ENCODE measurements at regions not wholly inside any gene's neighbourhood (a gene's known extent, or its start where the extent isn't known, plus 50 kb on each side); places are given as distances from the start of the nearest gene placed in this dataset.

DNA sequence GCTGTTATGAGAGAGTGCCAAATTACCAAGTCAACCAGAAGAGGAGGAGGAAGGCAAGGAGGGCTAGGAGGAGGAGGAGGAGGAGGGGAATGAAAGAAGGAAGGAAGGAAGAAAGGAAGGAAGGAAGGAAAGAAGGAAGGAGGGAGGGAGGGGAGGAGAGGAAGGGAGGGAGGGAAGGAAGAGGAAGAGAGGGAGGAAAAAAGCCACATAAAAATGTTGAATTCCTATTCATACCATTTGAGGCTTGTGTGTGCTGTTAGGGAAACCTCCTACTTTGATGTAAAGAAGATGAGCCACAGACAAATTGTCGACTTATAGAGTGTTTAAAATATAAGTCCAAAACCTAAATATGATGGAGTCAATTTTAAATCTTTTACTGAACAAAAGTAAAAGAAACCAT, 65.3 kb upstream of the MYLIP start:
- Histone ChIP-seq H3K27ac (ENCODE audit: low read length) (no peak overlapping the region), H3K9me3 (ENCODE audit: control insufficient read depth, insufficient read depth, low read depth, low read length) (no peaks in the 10 kb centered on the region), H3K4me3 (ENCODE audit: low read depth in 2 of 2, low read length in 2 of 2) (no peak overlapping the region), H3K27me3 (ENCODE audit: control insufficient read depth, insufficient read depth, low read length) (no peaks in the 10 kb centered on the region), H3K4me1 (ENCODE audit: control insufficient read depth, insufficient read depth, low read length) (no peaks in the 10 kb centered on the region), H3K36me3 (ENCODE audit: control insufficient read depth, insufficient read depth, low read length) (no peaks in the 10 kb centered on the region)
- intact Hi-C loops (cut with micrococcal nuclease; ENCODE audit: unreplicated experiment) (no loop called here), in situ Hi-C loops (cut with HindIII; ENCODE audit: low pct_unique_long_range_greater_than_20kb, low sequenced_read_pairs) (no loop called here)
- TF ChIP-seq SIN3A (IDR thresholded peaks at IDR 0.05; ENCODE audit: borderline replicate concordance, insufficient read depth, low read depth, low read length) (no peak), TCF7L2 (IDR thresholded peaks at IDR 0.05; ENCODE audit: low read depth, low read length) (no peak), POLR2AphosphoS5 (IDR thresholded peaks at IDR 0.05; ENCODE audit: low read depth, low read length) (no peak)
- TF ChIP-seq, protein P1, sequence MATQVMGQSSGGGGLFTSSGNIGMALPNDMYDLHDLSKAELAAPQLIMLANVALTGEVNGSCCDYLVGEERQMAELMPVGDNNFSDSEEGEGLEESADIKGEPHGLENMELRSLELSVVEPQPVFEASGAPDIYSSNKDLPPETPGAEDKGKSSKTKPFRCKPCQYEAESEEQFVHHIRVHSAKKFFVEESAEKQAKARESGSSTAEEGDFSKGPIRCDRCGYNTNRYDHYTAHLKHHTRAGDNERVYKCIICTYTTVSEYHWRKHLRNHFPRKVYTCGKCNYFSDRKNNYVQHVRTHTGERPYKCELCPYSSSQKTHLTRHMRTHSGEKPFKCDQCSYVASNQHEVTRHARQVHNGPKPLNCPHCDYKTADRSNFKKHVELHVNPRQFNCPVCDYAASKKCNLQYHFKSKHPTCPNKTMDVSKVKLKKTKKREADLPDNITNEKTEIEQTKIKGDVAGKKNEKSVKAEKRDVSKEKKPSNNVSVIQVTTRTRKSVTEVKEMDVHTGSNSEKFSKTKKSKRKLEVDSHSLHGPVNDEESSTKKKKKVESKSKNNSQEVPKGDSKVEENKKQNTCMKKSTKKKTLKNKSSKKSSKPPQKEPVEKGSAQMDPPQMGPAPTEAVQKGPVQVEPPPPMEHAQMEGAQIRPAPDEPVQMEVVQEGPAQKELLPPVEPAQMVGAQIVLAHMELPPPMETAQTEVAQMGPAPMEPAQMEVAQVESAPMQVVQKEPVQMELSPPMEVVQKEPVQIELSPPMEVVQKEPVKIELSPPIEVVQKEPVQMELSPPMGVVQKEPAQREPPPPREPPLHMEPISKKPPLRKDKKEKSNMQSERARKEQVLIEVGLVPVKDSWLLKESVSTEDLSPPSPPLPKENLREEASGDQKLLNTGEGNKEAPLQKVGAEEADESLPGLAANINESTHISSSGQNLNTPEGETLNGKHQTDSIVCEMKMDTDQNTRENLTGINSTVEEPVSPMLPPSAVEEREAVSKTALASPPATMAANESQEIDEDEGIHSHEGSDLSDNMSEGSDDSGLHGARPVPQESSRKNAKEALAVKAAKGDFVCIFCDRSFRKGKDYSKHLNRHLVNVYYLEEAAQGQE (IDR thresholded peaks at IDR 0.05; ENCODE audit: insufficient read depth in 1 of 2, low read depth in 2 of 2, low read length in 1 of 2): no peak
- TF ChIP-seq, protein P2, sequence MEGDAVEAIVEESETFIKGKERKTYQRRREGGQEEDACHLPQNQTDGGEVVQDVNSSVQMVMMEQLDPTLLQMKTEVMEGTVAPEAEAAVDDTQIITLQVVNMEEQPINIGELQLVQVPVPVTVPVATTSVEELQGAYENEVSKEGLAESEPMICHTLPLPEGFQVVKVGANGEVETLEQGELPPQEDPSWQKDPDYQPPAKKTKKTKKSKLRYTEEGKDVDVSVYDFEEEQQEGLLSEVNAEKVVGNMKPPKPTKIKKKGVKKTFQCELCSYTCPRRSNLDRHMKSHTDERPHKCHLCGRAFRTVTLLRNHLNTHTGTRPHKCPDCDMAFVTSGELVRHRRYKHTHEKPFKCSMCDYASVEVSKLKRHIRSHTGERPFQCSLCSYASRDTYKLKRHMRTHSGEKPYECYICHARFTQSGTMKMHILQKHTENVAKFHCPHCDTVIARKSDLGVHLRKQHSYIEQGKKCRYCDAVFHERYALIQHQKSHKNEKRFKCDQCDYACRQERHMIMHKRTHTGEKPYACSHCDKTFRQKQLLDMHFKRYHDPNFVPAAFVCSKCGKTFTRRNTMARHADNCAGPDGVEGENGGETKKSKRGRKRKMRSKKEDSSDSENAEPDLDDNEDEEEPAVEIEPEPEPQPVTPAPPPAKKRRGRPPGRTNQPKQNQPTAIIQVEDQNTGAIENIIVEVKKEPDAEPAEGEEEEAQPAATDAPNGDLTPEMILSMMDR (IDR thresholded peaks at IDR 0.05): no peak
- ATAC-seq (no peak), DNase-seq (ENCODE audit: low read depth, low spot score) (no peak)
- ChIA-PET CTCF (no interaction called here), POLR2A (no interaction called here)
- no TSS peak for BruUV-seq (replicated peaks)

DNA sequence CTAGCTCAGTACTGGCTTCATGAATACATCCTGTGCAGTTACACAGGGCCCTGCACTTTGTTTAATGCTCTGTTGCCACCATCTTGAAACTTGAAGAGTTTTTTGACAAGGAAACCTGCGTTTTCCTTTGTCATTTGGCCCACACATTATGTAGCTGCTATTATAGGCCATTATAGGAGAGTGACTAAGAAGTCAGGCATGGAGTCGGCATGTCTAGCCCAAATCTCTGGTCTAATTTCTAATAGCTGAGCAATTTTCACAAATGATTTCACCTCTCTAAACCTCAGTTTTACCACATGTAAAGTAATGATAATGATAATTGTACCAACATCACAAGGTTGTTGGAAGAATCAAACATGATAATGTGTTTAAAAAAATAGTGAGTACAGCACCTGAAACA, 67.1 kb upstream of the MYLIP start:
- Histone ChIP-seq H3K4me1 (ENCODE audit: control insufficient read depth, insufficient read depth, low read length) (no peaks in the 10 kb centered on the region), H3K27ac (ENCODE audit: low read length) (no peak overlapping the region), H3K9me3 (ENCODE audit: control insufficient read depth, insufficient read depth, low read depth, low read length) (no peaks in the 10 kb centered on the region), H3K4me3 (ENCODE audit: low read depth in 2 of 2, low read length in 2 of 2) (no peak overlapping the region), H3K36me3 (ENCODE audit: control insufficient read depth, insufficient read depth, low read length) (no peaks in the 10 kb centered on the region), H3K27me3 (ENCODE audit: control insufficient read depth, insufficient read depth, low read length) (no peaks in the 10 kb centered on the region)
- no peak for TF ChIP-seq TCF7L2 (IDR thresholded peaks at IDR 0.05; ENCODE audit: low read depth, low read length)
- no peak for TF ChIP-seq SIN3A (IDR thresholded peaks at IDR 0.05; ENCODE audit: borderline replicate concordance, insufficient read depth, low read depth, low read length)
- no peak for TF ChIP-seq POLR2AphosphoS5 (IDR thresholded peaks at IDR 0.05; ENCODE audit: low read depth, low read length)
- TF ChIP-seq, protein P2 (IDR thresholded peaks at IDR 0.05): no peak
- TF ChIP-seq, protein P1 (IDR thresholded peaks at IDR 0.05; ENCODE audit: insufficient read depth in 1 of 2, low read depth in 2 of 2, low read length in 1 of 2): no peak
- POLR2A ChIA-PET: no interaction called here
- no peak for ATAC-seq
- CTCF ChIA-PET: no interaction called here
- in situ Hi-C loops (cut with HindIII; ENCODE audit: low pct_unique_long_range_greater_than_20kb, low sequenced_read_pairs) (no loop called here), intact Hi-C loops (cut with micrococcal nuclease; ENCODE audit: unreplicated experiment) (no loop called here)
- DNase-seq (ENCODE audit: low read depth, low spot score): no peak
- no TSS peak for BruUV-seq (replicated peaks)

Measured in Panc1 (cell line).